B cell (primary cell): ENCODE measurements at regions not wholly inside any gene's neighbourhood (a gene's known extent, or its start where the extent isn't known, plus 50 kb on each side); places are given as distances from the start of the nearest gene placed in this dataset.

Source experiments
- EZH2 ChIP-seq: IDR thresholded peaks from 2 replicates; pipeline ENCODE4 v1.6.1; 2012; ENCODE audit warnings: borderline replicate concordance, low read depth, mild to moderate bottlenecking, moderate library complexity, low read length; ENCODE audit not compliant: insufficient read depth, poor library complexity, severe bottlenecking
- TF ChIP-seq, protein P1 (sequence below): fragments of 200-600 bp; IDR thresholded peaks from one replicate; pipeline ENCODE4 v1.8.0; 2022; ENCODE audit warnings: antibody characterized with exemption, mild to moderate bottlenecking

DNA sequence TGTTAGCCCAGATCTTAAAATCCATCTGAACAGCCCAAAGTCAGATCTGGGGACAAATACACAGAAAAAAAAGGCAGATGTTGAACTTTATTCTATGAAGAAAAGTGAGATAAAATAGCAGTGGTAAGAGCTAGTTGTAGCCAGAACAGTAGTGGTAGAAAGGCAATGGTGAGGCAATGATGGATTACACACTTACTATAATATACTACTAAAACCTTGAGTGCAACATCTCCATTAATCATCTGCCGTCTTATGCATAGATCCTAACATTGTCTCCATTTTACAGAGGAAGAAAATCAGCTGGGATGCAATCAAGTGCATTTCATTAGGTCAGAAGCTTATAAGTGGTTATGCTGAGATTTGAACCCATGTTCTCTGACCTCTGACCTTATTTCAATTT lies 699.6 kb downstream of the CDH11 start:
- TF ChIP-seq, protein P1, sequence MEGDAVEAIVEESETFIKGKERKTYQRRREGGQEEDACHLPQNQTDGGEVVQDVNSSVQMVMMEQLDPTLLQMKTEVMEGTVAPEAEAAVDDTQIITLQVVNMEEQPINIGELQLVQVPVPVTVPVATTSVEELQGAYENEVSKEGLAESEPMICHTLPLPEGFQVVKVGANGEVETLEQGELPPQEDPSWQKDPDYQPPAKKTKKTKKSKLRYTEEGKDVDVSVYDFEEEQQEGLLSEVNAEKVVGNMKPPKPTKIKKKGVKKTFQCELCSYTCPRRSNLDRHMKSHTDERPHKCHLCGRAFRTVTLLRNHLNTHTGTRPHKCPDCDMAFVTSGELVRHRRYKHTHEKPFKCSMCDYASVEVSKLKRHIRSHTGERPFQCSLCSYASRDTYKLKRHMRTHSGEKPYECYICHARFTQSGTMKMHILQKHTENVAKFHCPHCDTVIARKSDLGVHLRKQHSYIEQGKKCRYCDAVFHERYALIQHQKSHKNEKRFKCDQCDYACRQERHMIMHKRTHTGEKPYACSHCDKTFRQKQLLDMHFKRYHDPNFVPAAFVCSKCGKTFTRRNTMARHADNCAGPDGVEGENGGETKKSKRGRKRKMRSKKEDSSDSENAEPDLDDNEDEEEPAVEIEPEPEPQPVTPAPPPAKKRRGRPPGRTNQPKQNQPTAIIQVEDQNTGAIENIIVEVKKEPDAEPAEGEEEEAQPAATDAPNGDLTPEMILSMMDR, result no peak
- no peak for TF ChIP-seq EZH2
